GM12874 (cell line): ENCODE measurements at regions not wholly inside any gene's neighbourhood (a gene's known extent, or its start where the extent isn't known, plus 50 kb on each side); places are given as distances from the start of the nearest gene placed in this dataset.

Experiments
- CTCF ChIP-seq: IDR thresholded peaks from 2 replicates; pipeline ENCODE4 v1.5.1; 2011; ENCODE audit warnings: low read depth, mild to moderate bottlenecking, control low read depth, low read length, moderate library complexity; ENCODE audit not compliant: insufficient read depth

GRCh38 chr9:99694393-99694792 is 127.3 kb upstream of the NR4A3 start:
- TF ChIP-seq CTCF, result no peak

GRCh38 chr9:99699396-99699795 is 122.3 kb upstream of the NR4A3 start:
- no peak for TF ChIP-seq CTCF

GRCh38 chr9:99712214-99712613 is 109.5 kb upstream of the NR4A3 start:
- TF ChIP-seq CTCF, result no peak

- no peak for TF ChIP-seq CTCF
Measured at GRCh38 chr9:99713838-99714306, 107.8 kb upstream of the NR4A3 start.

- no peak for TF ChIP-seq CTCF
Measured at GRCh38 chr9:99718631-99719030, 103.1 kb upstream of the NR4A3 start.

GRCh38 chr9:99720455-99721050 is 101.1 kb upstream of the NR4A3 start:
- TF ChIP-seq CTCF, result no peak

- no peak for TF ChIP-seq CTCF
Measured at GRCh38 chr9:99721898-99722297, 99.8 kb upstream of the NR4A3 start.

- no peak for TF ChIP-seq CTCF
Measured at GRCh38 chr9:99722877-99723276, 98.8 kb upstream of the NR4A3 start.
